ENCODE measurements at regions not wholly inside any gene's neighbourhood (a gene's known extent, or its start where the extent isn't known, plus 50 kb on each side); places are given as distances from the start of the nearest gene placed in this dataset.

DNA sequence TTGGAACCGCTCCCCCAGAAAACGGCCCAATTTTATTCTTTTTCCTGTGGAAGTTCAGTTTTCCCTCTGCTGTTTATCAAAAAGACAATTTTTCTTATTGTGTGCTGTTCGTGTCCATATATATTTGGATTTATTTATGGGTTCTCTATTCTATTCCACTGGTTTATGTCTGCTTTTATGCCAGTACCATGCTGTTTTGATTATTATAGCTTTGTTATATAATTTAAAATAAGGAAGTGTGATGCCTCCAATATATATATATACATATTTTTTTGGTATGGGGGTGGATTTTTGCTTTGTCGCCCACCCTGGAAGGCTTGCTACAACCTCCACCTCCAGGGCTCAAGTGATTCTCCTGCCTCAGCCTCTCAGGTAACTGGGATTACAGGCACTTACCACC lies 103.3 kb downstream of the TFAP2B start:
- no peak overlapping the region for H3K4me3 ChIP-seq
- H3K9me3 ChIP-seq, result peaks cover 0 to 18% of the 10 kb centered on the region in 2 donors
- no peaks in the 10 kb centered on the region for H3K27me3 ChIP-seq
- no peaks in the 10 kb centered on the region for H3K36me3 ChIP-seq
- H3K4me1 ChIP-seq, result no peaks in the 10 kb centered on the region
- ATAC-seq, result no peak
- TF ChIP-seq, protein P1, sequence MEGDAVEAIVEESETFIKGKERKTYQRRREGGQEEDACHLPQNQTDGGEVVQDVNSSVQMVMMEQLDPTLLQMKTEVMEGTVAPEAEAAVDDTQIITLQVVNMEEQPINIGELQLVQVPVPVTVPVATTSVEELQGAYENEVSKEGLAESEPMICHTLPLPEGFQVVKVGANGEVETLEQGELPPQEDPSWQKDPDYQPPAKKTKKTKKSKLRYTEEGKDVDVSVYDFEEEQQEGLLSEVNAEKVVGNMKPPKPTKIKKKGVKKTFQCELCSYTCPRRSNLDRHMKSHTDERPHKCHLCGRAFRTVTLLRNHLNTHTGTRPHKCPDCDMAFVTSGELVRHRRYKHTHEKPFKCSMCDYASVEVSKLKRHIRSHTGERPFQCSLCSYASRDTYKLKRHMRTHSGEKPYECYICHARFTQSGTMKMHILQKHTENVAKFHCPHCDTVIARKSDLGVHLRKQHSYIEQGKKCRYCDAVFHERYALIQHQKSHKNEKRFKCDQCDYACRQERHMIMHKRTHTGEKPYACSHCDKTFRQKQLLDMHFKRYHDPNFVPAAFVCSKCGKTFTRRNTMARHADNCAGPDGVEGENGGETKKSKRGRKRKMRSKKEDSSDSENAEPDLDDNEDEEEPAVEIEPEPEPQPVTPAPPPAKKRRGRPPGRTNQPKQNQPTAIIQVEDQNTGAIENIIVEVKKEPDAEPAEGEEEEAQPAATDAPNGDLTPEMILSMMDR (IDR thresholded peaks at IDR 0.05), result no peak
- no peak overlapping the region for H3K27ac ChIP-seq
- intact Hi-C loops (cut with DNase I), result no loop called here
- no peak for DNase-seq

DNA sequence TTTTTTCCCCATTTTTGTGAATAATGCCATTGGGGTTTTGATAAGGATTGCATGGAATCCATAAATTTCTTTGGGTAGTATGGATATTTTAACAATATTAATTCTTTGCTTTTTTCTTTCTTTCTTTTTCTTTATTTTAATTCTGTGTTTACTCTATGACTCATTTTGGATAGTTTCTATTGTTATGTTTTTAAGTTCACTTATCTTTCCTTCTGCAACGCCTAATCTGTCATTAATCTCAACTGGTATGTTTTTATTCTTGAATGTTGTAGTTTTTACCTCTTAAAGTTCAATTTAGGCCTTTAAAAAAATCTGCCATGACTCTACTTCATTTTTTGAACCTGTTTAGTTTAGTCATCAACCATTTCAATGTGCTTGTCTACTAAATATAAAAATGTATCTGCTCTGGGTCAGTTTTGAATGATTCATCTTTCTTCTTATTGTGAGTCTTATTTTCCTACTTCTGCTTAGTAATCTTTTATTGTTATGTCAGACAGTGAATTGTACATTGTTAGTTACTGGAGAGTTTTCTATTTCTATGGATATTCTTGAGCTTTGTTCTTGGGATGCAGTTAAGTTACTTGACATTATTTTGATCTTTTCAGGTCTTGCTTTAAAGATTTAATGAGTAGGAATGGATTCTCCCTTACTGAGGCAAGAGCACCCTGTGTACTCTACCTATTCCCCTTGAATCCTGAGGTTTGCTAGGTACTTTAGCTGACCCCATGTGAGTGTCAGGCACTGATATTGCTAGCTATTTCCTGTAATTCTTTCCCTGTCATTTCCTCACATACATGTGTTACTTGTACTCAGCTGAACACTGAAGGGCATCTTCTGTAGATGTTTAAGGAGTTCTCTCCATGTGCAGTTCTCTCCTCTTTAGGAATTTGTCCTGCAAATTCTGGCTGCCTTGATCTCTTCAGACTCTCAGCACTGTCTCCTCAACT lies 104.2 kb downstream of the TFAP2B start:
- H3K4me1 ChIP-seq, result no peaks in the 10 kb centered on the region
- H3K27me3 ChIP-seq, result no peaks in the 10 kb centered on the region
- intact Hi-C loops (cut with DNase I), result no loop called here
- DNase-seq, result no peak
- no peak overlapping the region for H3K27ac ChIP-seq
- no peaks in the 10 kb centered on the region for H3K36me3 ChIP-seq
- H3K9me3 ChIP-seq, result peaks cover 0 to 18% of the 10 kb centered on the region in 2 donors
- TF ChIP-seq, protein P1 (IDR thresholded peaks at IDR 0.05), result no peak
- H3K4me3 ChIP-seq, result no peak overlapping the region
- ATAC-seq, result no peak

DNA sequence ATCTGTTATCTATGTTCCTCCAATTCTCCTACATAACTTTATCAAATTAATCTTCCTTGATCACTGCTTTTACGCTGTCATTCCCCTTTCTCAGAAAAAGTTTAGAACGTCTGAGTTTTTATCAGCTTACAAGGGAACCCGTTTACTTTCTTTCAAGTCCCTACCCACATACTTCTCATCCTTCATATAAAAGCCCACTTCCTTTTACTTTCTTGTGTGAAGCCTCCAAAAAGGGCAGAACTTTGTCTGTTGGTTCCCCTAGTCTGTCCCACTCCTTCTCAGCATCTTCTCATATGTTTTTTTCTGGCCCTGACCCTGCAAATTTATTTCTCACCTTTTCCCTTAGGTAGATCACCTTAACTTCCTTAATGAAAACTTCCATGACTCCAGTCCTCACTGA lies 106.1 kb downstream of the TFAP2B start:
- TF ChIP-seq, protein P1 (IDR thresholded peaks at IDR 0.05), result no peak
- Histone ChIP-seq H3K27ac (no peak overlapping the region), H3K36me3 (no peaks in the 10 kb centered on the region), H3K4me1 (no peaks in the 10 kb centered on the region), H3K9me3 (peaks cover 0 to 18% of the 10 kb centered on the region in 2 donors), H3K4me3 (no peak overlapping the region), H3K27me3 (no peaks in the 10 kb centered on the region)
- ATAC-seq, result no peak
- intact Hi-C loops (cut with DNase I), result no loop called here
- no peak for DNase-seq

DNA sequence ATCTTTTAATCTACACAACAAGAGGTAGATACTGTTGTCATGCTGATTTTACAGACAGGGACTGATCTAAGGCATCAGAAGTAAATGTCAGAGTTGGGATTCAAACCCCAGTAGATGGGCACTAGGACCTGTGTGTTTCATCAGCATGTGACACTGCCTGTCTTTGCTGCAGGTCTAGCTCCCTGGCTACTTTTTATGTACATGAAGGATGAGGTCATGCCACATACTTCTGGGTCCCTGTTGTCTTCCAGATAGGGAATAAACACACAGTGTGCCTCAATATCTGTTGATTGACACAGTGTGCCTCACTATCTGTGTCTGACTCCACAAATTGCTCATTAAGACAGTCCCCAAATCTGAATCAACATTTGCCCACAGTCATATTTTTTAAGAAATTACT lies 106.9 kb downstream of the TFAP2B start:
- peaks cover 0 to 18% of the 10 kb centered on the region in 2 donors for H3K9me3 ChIP-seq
- no peaks in the 10 kb centered on the region for H3K4me1 ChIP-seq
- TF ChIP-seq, protein P1 (IDR thresholded peaks at IDR 0.05), result no peak
- H3K27ac ChIP-seq, result no peak overlapping the region
- no peak for DNase-seq
- ATAC-seq, result no peak
- no peaks in the 10 kb centered on the region for H3K36me3 ChIP-seq
- H3K27me3 ChIP-seq, result no peaks in the 10 kb centered on the region
- no peak overlapping the region for H3K4me3 ChIP-seq
- intact Hi-C loops (cut with DNase I), result no loop called here

DNA sequence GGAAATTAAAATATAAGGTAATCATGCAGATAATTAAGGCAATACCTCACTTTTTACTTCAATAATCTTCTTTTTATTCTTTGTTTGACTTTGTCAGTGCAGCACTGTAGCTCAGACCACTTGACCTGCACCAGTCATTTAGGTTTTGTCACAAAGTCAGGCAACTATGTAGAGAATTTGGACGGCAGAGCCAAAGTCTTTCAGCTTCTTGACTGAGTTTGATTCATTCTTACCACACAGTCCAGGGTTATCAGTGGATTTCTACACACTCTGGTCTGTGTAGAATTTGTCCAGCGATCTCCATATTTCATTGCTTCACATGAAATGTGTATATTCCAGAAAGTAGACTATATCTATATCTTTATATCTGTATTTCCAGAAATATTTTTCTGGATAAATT lies 107.3 kb downstream of the TFAP2B start:
- H3K9me3 ChIP-seq, result peaks cover 0 to 15% of the 10 kb centered on the region in 2 donors
- H3K4me3 ChIP-seq, result no peak overlapping the region
- intact Hi-C loops (cut with DNase I), result no loop called here
- H3K27me3 ChIP-seq, result no peaks in the 10 kb centered on the region
- ATAC-seq, result no peak
- H3K27ac ChIP-seq, result no peak overlapping the region
- DNase-seq, result no peak
- H3K36me3 ChIP-seq, result no peaks in the 10 kb centered on the region
- TF ChIP-seq, protein P1 (IDR thresholded peaks at IDR 0.05), result no peak
- no peaks in the 10 kb centered on the region for H3K4me1 ChIP-seq

Data from left lung (tissue), 4 donors.